MV-4-11 (cell line): ENCODE measurements at regions not wholly inside any gene's neighbourhood (a gene's known extent, or its start where the extent isn't known, plus 50 kb on each side); places are given as distances from the start of the nearest gene placed in this dataset.
"Not testable (repeated sequence)": the region's sequence is repeated elsewhere in the genome, so short reads cannot be mapped to it uniquely, and the experiment has no call there.

ENCODE experiments used
- DNase-seq: peaks from one replicate; lab custom pipeline; 2025; lab: John Stamatoyannopoulos, UW

GRCh38 chr18:75745147-75745546 lies 317.6 kb upstream of the SMIM21 start:
- peak; percentile 58 for DNase-seq

DNA sequence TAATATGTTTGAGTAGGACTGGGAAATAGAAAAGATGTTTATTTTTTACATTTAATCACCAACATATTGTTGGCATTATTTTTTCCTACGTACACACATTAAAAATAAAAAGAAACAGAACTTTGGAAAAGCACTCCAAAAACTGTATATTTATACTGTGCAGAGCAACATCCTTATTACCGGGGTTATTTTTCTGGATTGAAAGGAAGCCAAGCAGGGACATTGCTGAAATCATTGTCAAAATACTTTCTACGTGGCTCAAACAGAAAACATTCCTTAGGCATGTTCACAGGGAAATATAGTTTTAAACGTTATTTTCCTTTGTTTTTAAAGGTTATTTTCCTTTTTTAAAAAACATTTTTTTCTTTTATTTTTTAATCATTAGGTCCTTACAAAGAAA lies 315.0 kb upstream of the SMIM21 start:
- DNase-seq, result no peak

GRCh38 chr18:75739682-75740081 lies 312.2 kb upstream of the SMIM21 start:
- DNase-seq, result no peak

DNA sequence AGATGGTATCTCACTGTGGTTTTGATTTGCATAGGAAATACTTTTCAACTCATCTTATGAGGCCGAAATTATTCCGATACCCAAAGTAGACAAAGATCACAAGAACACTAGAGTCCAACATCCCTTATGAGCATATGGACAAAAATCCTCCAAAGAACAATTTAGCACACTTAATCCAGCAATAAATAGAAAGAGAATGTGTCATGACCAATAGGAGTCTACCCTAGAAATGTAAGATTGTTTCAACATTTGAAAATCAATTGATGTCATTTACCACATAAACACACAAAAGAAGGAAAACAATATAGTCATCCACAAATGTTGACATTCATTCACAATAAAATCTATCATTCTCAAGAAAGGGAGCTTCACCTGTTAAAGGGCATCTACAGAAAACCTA lies 307.8 kb upstream of the SMIM21 start:
- DNase-seq, result no peak

DNA sequence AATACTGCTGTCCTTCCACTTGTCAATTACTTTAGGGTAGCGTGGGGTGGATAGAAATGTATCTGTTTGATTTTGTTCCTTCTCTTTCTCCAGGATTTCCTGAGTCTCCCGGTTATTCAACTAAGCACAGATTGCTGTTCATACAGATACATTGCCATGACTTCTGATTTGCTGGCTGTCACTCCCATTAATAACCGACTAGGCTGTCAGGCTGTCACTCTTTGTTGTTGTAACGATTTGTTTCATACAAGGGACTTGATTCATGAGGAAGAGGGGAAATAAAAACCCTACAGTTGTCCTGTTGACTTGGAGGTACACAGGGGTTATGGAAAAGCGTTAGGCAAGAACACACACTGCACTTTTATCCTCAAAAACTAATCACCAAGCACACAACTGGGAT lies 302.7 kb upstream of the SMIM21 start:
- DNase-seq, result no peak

DNA sequence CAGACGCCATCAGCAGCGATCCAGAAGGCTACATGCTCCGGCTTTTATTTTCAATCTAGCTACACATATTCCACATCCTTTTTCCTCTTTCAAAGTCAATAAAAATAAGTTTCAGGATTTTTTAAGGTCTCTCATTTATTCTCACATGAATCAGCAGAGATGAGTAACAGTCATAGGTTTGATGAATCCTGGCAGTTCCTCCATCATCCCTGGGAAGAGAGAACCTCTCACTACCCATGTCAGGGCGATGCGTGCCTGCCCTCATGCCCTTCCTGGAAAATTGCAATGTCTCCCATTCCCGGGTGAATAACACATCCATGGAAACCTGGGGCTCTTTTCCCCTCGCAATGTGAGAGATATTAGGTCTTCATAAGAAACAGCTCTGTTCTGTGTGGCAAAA lies 301.1 kb upstream of the SMIM21 start:
- DNase-seq, result no peak

DNA sequence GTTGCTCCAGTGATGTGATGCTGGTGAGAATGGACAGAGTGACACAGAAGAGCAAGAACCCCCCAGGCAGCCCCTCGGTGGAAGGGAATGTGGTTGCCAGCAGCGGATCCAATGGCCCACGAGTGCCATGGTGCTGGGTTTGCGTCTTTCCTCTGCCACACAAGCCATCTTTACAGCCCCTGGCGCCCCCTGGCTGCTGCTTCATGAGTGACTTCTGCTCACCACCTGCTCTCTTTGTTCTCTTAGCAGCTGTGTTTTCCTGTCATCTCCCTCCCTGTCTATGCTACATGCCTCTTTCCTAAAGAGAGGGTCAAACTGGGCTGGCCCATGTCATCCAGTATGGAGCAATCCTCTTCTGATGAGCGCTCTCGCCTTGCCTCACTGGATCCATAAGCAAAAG lies 300.0 kb upstream of the SMIM21 start:
- peak; percentile 40 for DNase-seq

DNA sequence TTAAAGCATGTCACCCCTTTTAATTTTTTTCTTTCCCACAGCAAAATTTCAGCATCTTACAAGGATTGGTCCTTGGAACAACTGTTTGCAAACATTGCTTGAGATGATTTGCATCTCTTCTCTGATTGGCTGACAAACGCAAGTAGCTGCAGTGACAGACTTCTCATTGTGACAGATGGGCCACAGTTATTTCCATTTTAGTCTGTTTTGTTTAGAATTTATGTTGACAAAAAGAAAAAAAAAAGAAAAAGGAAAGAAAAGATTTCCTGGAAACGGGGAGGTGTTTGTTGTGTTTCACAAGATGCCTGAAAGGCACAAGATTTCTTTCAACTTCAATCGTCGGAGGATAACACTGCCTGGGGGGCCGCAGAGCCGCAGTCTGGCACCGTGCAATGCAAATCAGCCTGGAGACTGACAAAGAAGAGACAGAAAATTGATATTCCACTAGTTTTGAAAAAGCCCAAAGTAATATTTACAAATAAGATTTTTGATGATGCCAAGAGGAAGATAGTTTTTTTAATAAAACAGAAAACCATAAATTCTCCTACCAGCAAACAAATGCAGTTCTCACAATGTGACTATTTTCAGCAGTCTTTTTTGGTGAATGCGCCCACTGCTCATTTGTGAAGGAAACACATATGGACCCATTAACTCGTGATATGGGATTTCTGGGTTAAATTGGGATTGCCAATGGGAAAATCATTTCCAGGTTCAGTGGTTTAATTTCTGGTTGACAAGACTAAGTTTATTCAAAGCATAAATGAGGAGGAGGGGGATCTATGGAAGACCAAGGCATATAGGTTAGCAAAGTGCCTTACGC lies 296.2 kb upstream of the SMIM21 start:
- no peak for DNase-seq

DNA sequence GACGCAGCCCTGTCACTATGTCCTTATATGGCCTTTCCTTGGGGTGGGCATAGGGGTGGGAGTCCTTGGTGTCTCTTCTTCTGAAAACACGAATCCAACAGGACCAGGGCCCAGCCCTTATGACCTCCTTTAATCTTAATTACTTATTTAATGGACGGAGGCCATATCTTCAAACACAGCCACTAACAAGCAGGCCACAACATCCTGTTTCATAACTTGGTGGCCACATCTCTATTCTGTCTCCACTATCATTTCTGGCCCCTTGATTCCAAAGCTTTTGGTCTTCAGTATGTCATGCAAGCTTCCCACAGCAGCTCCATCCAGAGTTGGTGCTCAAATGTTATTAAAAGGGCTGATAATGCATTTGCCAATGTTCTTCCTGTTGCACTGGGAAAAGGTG lies 287.3 kb upstream of the SMIM21 start:
- peak; percentile 74 for DNase-seq

- not testable (repeated sequence) for DNase-seq
These were observed 284.8 kb upstream of the SMIM21 start for GRCh38 chr18:75712124-75712867.

DNA sequence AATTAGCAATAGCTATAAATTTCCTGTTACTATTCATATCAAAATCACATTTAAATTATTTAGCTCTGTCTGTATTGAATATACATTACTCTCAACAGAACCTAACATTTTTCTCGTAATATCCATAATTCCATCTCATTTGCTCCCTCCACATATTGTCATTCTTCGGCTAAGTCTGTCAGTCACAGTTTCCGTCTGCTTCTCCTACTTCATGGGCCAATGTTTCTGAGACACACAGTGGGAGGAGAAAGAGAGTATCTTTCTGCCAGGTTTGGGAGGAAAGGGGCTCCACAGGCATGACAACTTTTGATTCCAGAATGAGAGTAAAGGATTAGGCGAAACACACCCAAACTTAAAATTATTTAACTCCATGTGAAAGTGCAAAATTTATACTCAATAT lies 273.1 kb upstream of the SMIM21 start:
- DNase-seq, result no peak

- no peak for DNase-seq
These were observed 271.4 kb upstream of the SMIM21 start for GRCh38 chr18:75698861-75699260.

DNA sequence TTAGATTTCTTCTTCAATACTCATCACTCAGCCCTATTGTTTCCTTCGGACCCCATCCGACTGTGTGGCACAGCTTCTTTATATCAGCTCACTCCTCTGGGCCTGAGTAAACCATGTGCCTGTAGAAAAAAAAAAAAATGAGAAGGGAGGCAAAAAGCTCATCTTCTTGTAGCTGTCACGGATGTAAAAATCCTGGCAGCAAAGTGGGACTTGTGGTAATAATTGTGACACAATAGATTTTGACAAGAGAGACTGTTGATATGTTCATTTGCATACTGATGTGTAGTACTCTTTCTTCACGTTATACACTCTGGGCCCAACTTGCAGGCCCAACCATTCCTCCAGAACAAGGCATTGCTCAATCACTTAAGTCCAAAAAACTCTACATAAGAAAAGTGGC lies 270.0 kb upstream of the SMIM21 start:
- DNase-seq, result no peak

GRCh38 chr18:75696391-75696790 lies 268.9 kb upstream of the SMIM21 start:
- peak; percentile 46 for DNase-seq

- DNase-seq, result no peak
These were observed 266.8 kb upstream of the SMIM21 start for GRCh38 chr18:75694292-75694691.

DNA sequence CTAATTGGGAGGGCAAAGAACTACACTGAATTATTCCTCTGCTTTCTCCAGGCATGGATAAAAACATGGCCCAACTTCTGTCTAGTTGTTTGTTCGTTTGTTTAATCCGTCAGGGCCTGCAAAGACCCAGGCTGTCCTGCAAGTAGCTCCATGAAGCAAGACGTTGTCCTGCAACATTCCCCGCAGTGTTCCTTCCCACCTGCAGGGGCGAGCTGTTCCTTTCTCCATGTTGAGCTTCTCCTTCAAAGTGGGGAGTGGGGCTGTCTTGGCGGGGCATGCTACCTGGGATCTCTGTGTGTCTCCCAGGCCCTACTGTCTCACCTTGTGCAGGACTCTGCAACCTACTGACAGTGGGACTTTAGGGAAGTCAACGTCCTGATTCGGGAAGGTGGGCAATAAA lies 264.0 kb upstream of the SMIM21 start:
- no peak for DNase-seq

DNA sequence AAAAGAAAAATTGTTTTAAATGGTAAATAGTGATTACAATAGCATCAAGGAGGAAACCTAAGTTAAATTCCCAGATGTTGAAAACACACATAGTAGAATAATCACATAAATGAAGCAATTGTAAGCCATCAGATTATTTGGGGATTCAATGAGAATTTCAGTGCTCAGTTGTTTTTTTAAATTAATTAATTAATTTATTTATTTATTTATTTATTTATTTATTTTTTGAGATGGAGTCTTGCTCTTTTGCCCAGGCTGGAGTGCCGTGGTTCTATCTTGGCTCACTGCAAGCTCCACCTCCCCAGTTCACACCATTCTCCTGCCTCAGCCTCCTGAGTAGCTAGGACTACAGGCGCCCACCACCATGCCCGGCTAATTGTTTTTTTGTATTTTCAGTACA lies 262.8 kb upstream of the SMIM21 start:
- DNase-seq, result not testable (repeated sequence)

DNA sequence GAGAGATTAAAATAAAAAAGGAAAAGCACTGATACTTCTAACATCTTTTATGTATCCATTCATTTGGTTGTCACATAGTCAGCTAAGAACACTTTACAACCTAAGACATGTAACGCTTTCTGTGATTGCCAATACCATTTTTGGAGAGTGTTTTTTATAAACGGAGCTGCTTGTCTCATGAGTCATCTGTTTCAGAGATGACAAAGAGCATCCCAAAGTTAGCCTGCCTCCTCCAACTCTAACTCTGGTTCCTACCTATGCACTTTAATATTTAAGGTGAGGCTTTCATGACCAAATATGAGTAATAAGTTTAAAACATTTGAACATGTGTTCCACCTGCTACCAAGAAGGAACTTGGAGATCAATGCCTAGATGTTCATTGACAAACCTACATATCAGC lies 260.1 kb upstream of the SMIM21 start:
- no peak for DNase-seq

GRCh38 chr18:75683426-75683825 lies 255.9 kb upstream of the SMIM21 start:
- no peak for DNase-seq

GRCh38 chr18:75681538-75682115 lies 254.1 kb upstream of the SMIM21 start:
- DNase-seq, result no peak

DNA sequence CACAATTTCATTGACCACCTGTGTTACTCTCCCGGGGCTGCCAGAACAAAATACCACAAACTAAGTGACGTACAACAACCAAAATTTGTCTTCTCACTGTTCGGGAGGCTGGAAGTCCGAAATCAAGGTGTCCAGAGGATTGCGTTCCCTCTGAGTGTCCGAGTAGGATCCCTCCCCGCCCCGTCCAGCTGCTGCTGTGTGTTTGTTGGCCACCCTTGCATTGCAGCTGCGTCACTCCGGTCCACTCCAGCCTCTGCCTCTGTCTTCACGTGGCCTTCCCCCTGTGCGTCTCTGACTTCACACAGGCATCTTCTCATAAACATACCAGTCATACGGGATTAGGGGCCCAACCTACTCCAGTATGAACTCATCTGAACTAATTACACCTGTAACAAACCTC lies 251.8 kb upstream of the SMIM21 start:
- no peak for DNase-seq

DNA sequence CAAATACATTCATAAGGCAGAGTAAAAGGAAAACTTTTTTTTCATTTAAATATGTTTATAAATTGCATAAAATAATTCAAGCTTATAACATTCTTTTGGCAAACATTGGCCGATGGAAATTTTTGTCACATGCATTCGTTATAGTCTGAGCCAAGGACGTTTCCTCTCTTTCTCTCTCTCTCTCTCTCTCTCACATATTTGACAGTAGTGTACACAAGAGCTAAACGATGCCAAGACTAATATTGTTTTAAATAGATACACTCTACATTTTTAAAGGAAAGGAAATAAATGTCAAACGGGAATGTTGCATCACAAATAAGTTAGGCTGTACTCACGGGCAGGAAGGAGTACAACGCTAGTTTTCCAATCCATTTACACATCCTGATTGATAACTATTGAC lies 251.1 kb upstream of the SMIM21 start:
- DNase-seq, result no peak
